ENCODE measurements at regions not wholly inside any gene's neighbourhood (a gene's known extent, or its start where the extent isn't known, plus 50 kb on each side); places are given as distances from the start of the nearest gene placed in this dataset.

DNA sequence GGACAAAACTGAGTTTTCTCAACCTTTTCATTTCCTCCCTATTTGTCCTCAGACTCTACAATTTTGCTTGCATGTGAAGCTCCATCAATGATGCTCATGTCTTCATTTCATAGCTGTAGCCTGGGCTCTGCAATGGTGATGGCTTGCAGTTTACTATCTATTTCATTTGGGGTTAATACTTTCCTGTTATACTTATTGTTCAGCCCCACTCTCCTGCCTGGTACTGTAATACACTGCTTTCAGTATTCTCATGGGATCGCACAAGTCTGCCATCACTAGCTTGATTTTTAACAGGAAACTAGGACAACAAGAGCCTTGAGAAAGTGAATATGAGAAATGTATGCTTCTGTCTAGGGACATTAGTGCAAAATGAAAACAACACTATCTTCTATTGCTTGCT lies 84.2 kb upstream of the SEMA6A start:
- Mint-ChIP-seq H3K4me1 (peaks cover 27% of the 10 kb centered on the region), H3K4me3 (no peak overlapping the region), H3K36me3 (ENCODE audit: low read depth) (peaks cover 23% of the 10 kb centered on the region), H3K27me3 (ENCODE audit: insufficient read depth, low read depth, poor library complexity) (peaks cover 2% of the 10 kb centered on the region), H3K9me3 (peaks cover 31% of the 10 kb centered on the region), H3K27ac (no peak overlapping the region)
- TF ChIP-seq POLR2AphosphoS5 (IDR thresholded peaks at IDR 0.05; ENCODE audit: low read depth) (no peak), JUNB (IDR thresholded peaks at IDR 0.05; ENCODE audit: unreplicated experiment) (no peak), EZH2 (IDR thresholded peaks at IDR 0.05; ENCODE audit: low read depth, unreplicated experiment) (no peak), NANOG (IDR thresholded peaks at IDR 0.05; ENCODE audit: borderline replicate concordance) (no peak), ZNF114 (CRISPR knock-in tag; IDR thresholded peaks at IDR 0.05) (no peak), ZNF462 (CRISPR knock-in tag; IDR thresholded peaks at IDR 0.05) (no peak), STAT1 (IDR thresholded peaks at IDR 0.05; ENCODE audit: unreplicated experiment) (no peak), EZH2phosphoT487 (IDR thresholded peaks at IDR 0.05; ENCODE audit: unreplicated experiment) (no peak), ZNF331 (CRISPR knock-in tag; IDR thresholded peaks at IDR 0.05; ENCODE audit: low read depth) (no peak), CREB1 (CRISPR knock-in tag; IDR thresholded peaks at IDR 0.05; ENCODE audit: low read depth) (no peak), ETS1 (IDR thresholded peaks at IDR 0.05) (no peak), CTCF (conservative IDR thresholded peaks at IDR 0.05; ENCODE audit: low read depth in 2 of 2) (no peak)
- TF ChIP-seq, protein P1, sequence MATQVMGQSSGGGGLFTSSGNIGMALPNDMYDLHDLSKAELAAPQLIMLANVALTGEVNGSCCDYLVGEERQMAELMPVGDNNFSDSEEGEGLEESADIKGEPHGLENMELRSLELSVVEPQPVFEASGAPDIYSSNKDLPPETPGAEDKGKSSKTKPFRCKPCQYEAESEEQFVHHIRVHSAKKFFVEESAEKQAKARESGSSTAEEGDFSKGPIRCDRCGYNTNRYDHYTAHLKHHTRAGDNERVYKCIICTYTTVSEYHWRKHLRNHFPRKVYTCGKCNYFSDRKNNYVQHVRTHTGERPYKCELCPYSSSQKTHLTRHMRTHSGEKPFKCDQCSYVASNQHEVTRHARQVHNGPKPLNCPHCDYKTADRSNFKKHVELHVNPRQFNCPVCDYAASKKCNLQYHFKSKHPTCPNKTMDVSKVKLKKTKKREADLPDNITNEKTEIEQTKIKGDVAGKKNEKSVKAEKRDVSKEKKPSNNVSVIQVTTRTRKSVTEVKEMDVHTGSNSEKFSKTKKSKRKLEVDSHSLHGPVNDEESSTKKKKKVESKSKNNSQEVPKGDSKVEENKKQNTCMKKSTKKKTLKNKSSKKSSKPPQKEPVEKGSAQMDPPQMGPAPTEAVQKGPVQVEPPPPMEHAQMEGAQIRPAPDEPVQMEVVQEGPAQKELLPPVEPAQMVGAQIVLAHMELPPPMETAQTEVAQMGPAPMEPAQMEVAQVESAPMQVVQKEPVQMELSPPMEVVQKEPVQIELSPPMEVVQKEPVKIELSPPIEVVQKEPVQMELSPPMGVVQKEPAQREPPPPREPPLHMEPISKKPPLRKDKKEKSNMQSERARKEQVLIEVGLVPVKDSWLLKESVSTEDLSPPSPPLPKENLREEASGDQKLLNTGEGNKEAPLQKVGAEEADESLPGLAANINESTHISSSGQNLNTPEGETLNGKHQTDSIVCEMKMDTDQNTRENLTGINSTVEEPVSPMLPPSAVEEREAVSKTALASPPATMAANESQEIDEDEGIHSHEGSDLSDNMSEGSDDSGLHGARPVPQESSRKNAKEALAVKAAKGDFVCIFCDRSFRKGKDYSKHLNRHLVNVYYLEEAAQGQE (IDR thresholded peaks at IDR 0.05; ENCODE audit: unreplicated experiment) = no peak
- no peak overlapping the region for H2AFZ ChIP-seq
- H3K9me2 ChIP-seq (ENCODE audit: insufficient read depth) = no peaks in the 10 kb centered on the region
- H3F3A ChIP-seq (replicated peaks; ENCODE audit: low read depth) = no peaks in the 10 kb centered on the region
- peaks cover 25% of the 10 kb centered on the region for H3K4me1 ChIP-seq (ENCODE audit: insufficient read depth)
- no peaks in the 10 kb centered on the region for H3K27me3 ChIP-seq (ENCODE audit: insufficient read depth)
- no peaks in the 10 kb centered on the region for H3K79me2 ChIP-seq (replicated peaks; ENCODE audit: insufficient read depth)
- H3K27ac ChIP-seq (ENCODE audit: low read depth) = no peak overlapping the region
- no peak overlapping the region for H3K4me3 ChIP-seq
- no peak overlapping the region for H3K4me2 ChIP-seq
- no peaks in the 10 kb centered on the region for H4K20me1 ChIP-seq (replicated peaks; ENCODE audit: insufficient read depth)
- no peaks in the 10 kb centered on the region for H3K36me3 ChIP-seq (ENCODE audit: insufficient read depth)
- DNase-seq (ENCODE audit: low spot score) (no peak), ATAC-seq (no peak)

All from GM23338 (cell line).